ENCODE measurements at regions not wholly inside any gene's neighbourhood (a gene's known extent, or its start where the extent isn't known, plus 50 kb on each side); places are given as distances from the start of the nearest gene placed in this dataset.

DNA sequence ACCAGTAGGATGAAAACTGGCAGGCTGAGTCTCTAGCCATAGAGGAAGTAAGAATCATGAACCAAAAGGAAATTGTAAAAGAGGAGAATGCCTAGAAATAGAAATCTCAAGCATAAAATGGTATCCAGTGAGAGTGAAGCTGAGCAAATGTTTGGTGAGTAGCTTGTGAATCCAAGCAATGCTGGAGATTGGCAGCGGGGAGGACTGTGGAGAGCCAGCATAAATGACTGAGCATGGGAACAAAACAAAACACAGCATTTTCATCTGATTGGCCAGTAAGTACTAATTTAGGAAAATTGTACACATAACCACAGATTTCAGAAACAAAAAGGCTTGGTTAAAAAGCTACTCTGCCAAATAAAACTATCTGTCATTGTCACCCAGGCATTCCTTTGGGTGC, 390.0 kb downstream of the STK39 start:
- Mint-ChIP-seq H3K4me3 (no peak overlapping the region), H3K9me3 (no peaks in the 10 kb centered on the region), H3K27ac (no peak overlapping the region), H3K27me3 (peaks cover under 1% of the 10 kb centered on the region), H3K4me1 (ENCODE audit: unreplicated experiment) (peaks cover 6% of the 10 kb centered on the region), H3K36me3 (no peaks in the 10 kb centered on the region)
- no peak for TF ChIP-seq CTCF (conservative IDR thresholded peaks at IDR 0.05)
- no peak for DNase-seq (ENCODE audit: extremely low spot score, unreplicated experiment)

GRCh38 chr2:167856190-167856589, 391.2 kb downstream of the STK39 start:
- no peaks in the 10 kb centered on the region for H3K36me3 Mint-ChIP-seq
- TF ChIP-seq CTCF (conservative IDR thresholded peaks at IDR 0.05) = no peak
- H3K27ac Mint-ChIP-seq = no peak overlapping the region
- no peaks in the 10 kb centered on the region for H3K9me3 Mint-ChIP-seq
- no peak for DNase-seq (ENCODE audit: extremely low spot score, unreplicated experiment)
- H3K4me1 Mint-ChIP-seq (ENCODE audit: unreplicated experiment) = peaks cover 6% of the 10 kb centered on the region
- H3K27me3 Mint-ChIP-seq = no peaks in the 10 kb centered on the region
- no peak overlapping the region for H3K4me3 Mint-ChIP-seq

- no peak for TF ChIP-seq CTCF (conservative IDR thresholded peaks at IDR 0.05)
Measured at GRCh38 chr2:167855211-167855610, 392.2 kb downstream of the STK39 start.

GRCh38 chr2:167853717-167854116, 393.7 kb downstream of the STK39 start:
- Mint-ChIP-seq H3K27ac (no peak overlapping the region), H3K36me3 (no peaks in the 10 kb centered on the region), H3K4me1 (ENCODE audit: unreplicated experiment) (no peaks in the 10 kb centered on the region), H3K9me3 (peaks cover 13% of the 10 kb centered on the region), H3K27me3 (no peaks in the 10 kb centered on the region), H3K4me3 (no peak overlapping the region)
- no peak for TF ChIP-seq CTCF (conservative IDR thresholded peaks at IDR 0.05)
- no peak for DNase-seq (ENCODE audit: extremely low spot score, unreplicated experiment)

More at GRCh38 chr2:167855211-167855610, 392.2 kb downstream of the STK39 start:
- Mint-ChIP-seq H3K27me3 (no peaks in the 10 kb centered on the region), H3K4me1 (ENCODE audit: unreplicated experiment) (peaks cover 4% of the 10 kb centered on the region), H3K4me3 (no peak overlapping the region), H3K36me3 (no peaks in the 10 kb centered on the region), H3K27ac (no peak overlapping the region), H3K9me3 (peaks cover 4% of the 10 kb centered on the region)
- DNase-seq (ENCODE audit: extremely low spot score, unreplicated experiment) = no peak

- Mint-ChIP-seq H3K36me3 (no peaks in the 10 kb centered on the region), H3K27me3 (no peaks in the 10 kb centered on the region), H3K4me3 (no peak overlapping the region), H3K27ac (no peak overlapping the region), H3K4me1 (ENCODE audit: unreplicated experiment) (no peaks in the 10 kb centered on the region), H3K9me3 (peaks cover 27% of the 10 kb centered on the region)
- no peak for DNase-seq (ENCODE audit: extremely low spot score, unreplicated experiment)
- TF ChIP-seq CTCF (conservative IDR thresholded peaks at IDR 0.05) = no peak
Measured at GRCh38 chr2:167851876-167852275, 395.5 kb downstream of the STK39 start.

DNA sequence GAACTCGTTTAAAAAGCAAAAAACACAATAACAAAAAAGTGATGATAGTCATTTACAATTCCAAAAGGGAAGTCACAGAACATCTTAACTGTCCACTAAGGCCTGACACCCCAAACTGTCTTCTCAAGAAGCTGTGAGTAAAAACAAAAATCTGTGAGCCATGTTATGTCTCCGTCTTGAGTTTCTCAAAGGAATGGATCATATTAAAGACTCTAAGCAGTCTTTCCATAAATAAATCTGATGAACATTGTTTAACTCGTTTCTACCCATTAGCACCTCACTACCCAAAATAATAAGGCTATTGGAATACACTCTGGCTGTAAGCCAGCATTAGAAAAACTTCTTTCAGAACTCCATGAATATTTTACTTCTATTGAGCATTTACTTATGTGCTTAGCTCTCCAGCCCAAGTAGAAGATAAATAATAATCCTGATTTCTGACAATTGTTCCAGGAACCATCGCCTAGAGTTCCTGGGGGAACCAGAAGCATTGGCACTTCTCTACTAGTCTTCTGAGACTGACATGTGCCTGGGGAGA, 396.0 kb downstream of the STK39 start:
- H3K9me3 Mint-ChIP-seq = peaks cover 27% of the 10 kb centered on the region
- H3K27ac Mint-ChIP-seq = no peak overlapping the region
- no peaks in the 10 kb centered on the region for H3K27me3 Mint-ChIP-seq
- DNase-seq (ENCODE audit: extremely low spot score, unreplicated experiment) = no peak
- no peak overlapping the region for H3K4me3 Mint-ChIP-seq
- no peak for TF ChIP-seq CTCF (conservative IDR thresholded peaks at IDR 0.05)
- no peaks in the 10 kb centered on the region for H3K4me1 Mint-ChIP-seq (ENCODE audit: unreplicated experiment)
- no peaks in the 10 kb centered on the region for H3K36me3 Mint-ChIP-seq
